H9 (cell line): ENCODE measurements at regions not wholly inside any gene's neighbourhood (a gene's known extent, or its start where the extent isn't known, plus 50 kb on each side); places are given as distances from the start of the nearest gene placed in this dataset.

ENCODE experiments used
- DNase-seq: peaks from one replicate; pipeline ENCODE4 v3.0.0-alpha.2; 2017
- H2AFZ ChIP-seq: one replicate; pipeline ENCODE4 v1.6.1; 2013; ENCODE audit warnings: mild to moderate bottlenecking, low read length, control low read depth, moderate library complexity
- H2AK5ac ChIP-seq: 2 replicates; pipeline ENCODE4 v1.6.1; 2013; ENCODE audit warnings: low read length, control low read depth, mixed read lengths; ENCODE audit not compliant: insufficient read length
- H2BK120ac ChIP-seq: one replicate; pipeline ENCODE4 v1.6.1; 2013; ENCODE audit warnings: low read depth, mild to moderate bottlenecking, low read length, control low read depth, inconsistent platforms; ENCODE audit not compliant: poor library complexity, severe bottlenecking
- H2BK12ac ChIP-seq: 2 replicates; pipeline ENCODE4 v1.6.1; 2013; ENCODE audit warnings: low read length, control low read depth, mixed read lengths, low read depth; ENCODE audit not compliant: insufficient read length
- H2BK15ac ChIP-seq: 2 replicates; pipeline ENCODE4 v1.6.1; 2013; ENCODE audit warnings: low read depth, low read length, control low read depth
- H2BK20ac ChIP-seq: one replicate; pipeline ENCODE4 v1.6.1; 2013; ENCODE audit warnings: low read depth, mild to moderate bottlenecking, low read length, control low read depth, inconsistent platforms; ENCODE audit not compliant: poor library complexity, severe bottlenecking
- H2BK5ac ChIP-seq: 2 replicates; pipeline ENCODE4 v1.6.1; 2013; ENCODE audit warnings: low read length, control low read depth, mixed read lengths; ENCODE audit not compliant: insufficient read length
- H3K14ac ChIP-seq: 2 replicates; pipeline ENCODE4 v1.6.1; 2013; ENCODE audit warnings: low read length, control low read depth; ENCODE audit not compliant: insufficient read depth
- H3K18ac ChIP-seq: 2 replicates; pipeline ENCODE4 v1.6.1; 2013; ENCODE audit warnings: low read depth, mild to moderate bottlenecking, mixed read lengths, low read length, control low read depth; ENCODE audit not compliant: insufficient read length
- H3K23ac ChIP-seq: 2 replicates; pipeline ENCODE4 v1.6.1; 2013; ENCODE audit warnings: low read length, control low read depth, mixed read lengths, low read depth; ENCODE audit not compliant: insufficient read length
- H3K23me2 ChIP-seq: 2 replicates; pipeline ENCODE4 v1.6.1; 2013; ENCODE audit warnings: low read depth, mild to moderate bottlenecking, mixed read lengths, low read length, control low read depth; ENCODE audit not compliant: insufficient read length, poor library complexity, severe bottlenecking
- H3K27ac ChIP-seq: 2 replicates; pipeline ENCODE4 v1.5.1; 2013; ENCODE audit warnings: low read length, control low read depth, mixed read lengths, low read depth; ENCODE audit not compliant: insufficient read length
- H3K27me3 ChIP-seq: 2 replicates; pipeline ENCODE4 v1.6.1; 2013; ENCODE audit warnings: low read length, control low read depth, inconsistent platforms; ENCODE audit not compliant: insufficient read depth
- H3K4ac ChIP-seq: 2 replicates; pipeline ENCODE4 v1.6.1; 2013; ENCODE audit warnings: low read depth, mild to moderate bottlenecking, control low read depth, inconsistent platforms, low read length, moderate library complexity
- H3K4me1 ChIP-seq: 2 replicates; pipeline ENCODE4 v1.6.1; 2013; ENCODE audit warnings: low read length, control low read depth, inconsistent platforms; ENCODE audit not compliant: insufficient read depth
- H3K4me2 ChIP-seq: 2 replicates; pipeline ENCODE4 v1.6.1; 2013; ENCODE audit warnings: low read length, control low read depth, mixed read lengths; ENCODE audit not compliant: insufficient read length, insufficient read depth
- H3K56ac ChIP-seq: 2 replicates; pipeline ENCODE4 v1.6.1; 2013; ENCODE audit warnings: low read depth, mild to moderate bottlenecking, mixed read lengths, low read length, control low read depth; ENCODE audit not compliant: insufficient read length
- H3K79me1 ChIP-seq: 2 replicates; pipeline ENCODE4 v1.6.1; 2013; ENCODE audit warnings: low read depth, mild to moderate bottlenecking, moderate library complexity, low read length, control low read depth, inconsistent platforms; ENCODE audit not compliant: insufficient read depth, poor library complexity, severe bottlenecking
- H3K79me2 ChIP-seq: 2 replicates; pipeline ENCODE4 v1.6.1; 2013; ENCODE audit warnings: low read length, control low read depth, inconsistent platforms; ENCODE audit not compliant: insufficient read depth
- H3K9ac ChIP-seq: 2 replicates; pipeline ENCODE4 v1.6.1; 2013; ENCODE audit warnings: low read length, control low read depth, mixed read lengths; ENCODE audit not compliant: insufficient read length; ENCODE audit errors: extremely low read depth
- H3K9me3 ChIP-seq: one replicate; pipeline ENCODE4 v1.6.1; 2013; ENCODE audit warnings: low read depth, low read length, inconsistent platforms; ENCODE audit not compliant: control insufficient read depth
- H3T11ph ChIP-seq: one replicate; pipeline ENCODE4 v1.6.1; 2013; ENCODE audit warnings: mild to moderate bottlenecking, low read length, control low read depth, inconsistent platforms
- H4K20me1 ChIP-seq: one replicate; pipeline ENCODE4 v1.6.1; 2013; ENCODE audit not compliant: control insufficient read depth, insufficient read length, insufficient read depth
- H4K5ac ChIP-seq: 2 replicates; pipeline ENCODE4 v1.6.1; 2013; ENCODE audit warnings: low read depth, mild to moderate bottlenecking, mixed read lengths, low read length, control low read depth; ENCODE audit not compliant: insufficient read length
- H4K8ac ChIP-seq: replicated peaks from 2 replicates; pipeline ENCODE4 v1.6.1; 2013; ENCODE audit warnings: low read length, control low read depth, mixed read lengths, low read depth; ENCODE audit not compliant: insufficient read length
- H4K91ac ChIP-seq: 2 replicates; pipeline ENCODE4 v1.6.1; 2013; ENCODE audit warnings: low read depth, mild to moderate bottlenecking, moderate library complexity, mixed read lengths, low read length, control low read depth; ENCODE audit not compliant: insufficient read length
- H3K27ac Mint-ChIP-seq, 3 experiments: 2 replicates in 2 of 3; 3 replicates in 1 of 3; pipeline ENCODE4 v1.8.0; 2020 to 2021; ENCODE audit warnings: mixed read lengths in 3 of 3, mild to moderate bottlenecking in 1 of 3, moderate library complexity in 1 of 3
- H3K27me3 Mint-ChIP-seq: 2 replicates; pipeline ENCODE4 v1.8.0; 2021; ENCODE audit warnings: low read depth, mild to moderate bottlenecking, moderate library complexity, mixed read lengths
- H3K36me3 Mint-ChIP-seq, 3 experiments: 2 replicates in 2 of 3; 3 replicates in 1 of 3; pipeline ENCODE4 v1.8.0; 2020 to 2021; ENCODE audit warnings: low read depth in 3 of 3, mixed read lengths in 3 of 3; ENCODE audit not compliant: insufficient read depth in 1 of 3
- H3K4me1 Mint-ChIP-seq, 2 experiments: 2 replicates each; pipeline ENCODE4 v1.8.0; 2020; ENCODE audit warnings: mixed read lengths in 2 of 2
- H3K4me3 Mint-ChIP-seq, 2 experiments: 2 replicates in 1 of 2; 3 replicates in 1 of 2; pipeline ENCODE4 v1.8.0; 2020 to 2021; ENCODE audit warnings: mild to moderate bottlenecking in 2 of 2, mixed read lengths in 2 of 2, moderate library complexity in 1 of 2
- H3K9me3 Mint-ChIP-seq, 2 experiments: 2 replicates in 1 of 2; 3 replicates in 1 of 2; pipeline ENCODE4 v1.8.0; 2020; ENCODE audit warnings: mild to moderate bottlenecking in 2 of 2, mixed read lengths in 2 of 2, moderate library complexity in 1 of 2
- WGBS: extraction: QIAGEN DNeasy Blood & Tissue Kit; methylation state at CpG from one replicate; pipeline ENCODE4 v1.1.7; 2013; ENCODE audit warnings: missing lambda C conversion rate, low lambda C conversion rate, mixed read lengths; ENCODE audit not compliant: insufficient read length; ENCODE audit errors: extremely low coverage; 5-methylcytosine and 5-hydroxymethylcytosine counted together
- TF ChIP-seq, protein P1 (sequence below): fragments of 200-600 bp; sonication (generic); conservative IDR thresholded peaks from 3 replicates; pipeline ENCODE4 v1.8.0; 2021; ENCODE audit warnings: antibody characterized with exemption, mild to moderate bottlenecking

DNA sequence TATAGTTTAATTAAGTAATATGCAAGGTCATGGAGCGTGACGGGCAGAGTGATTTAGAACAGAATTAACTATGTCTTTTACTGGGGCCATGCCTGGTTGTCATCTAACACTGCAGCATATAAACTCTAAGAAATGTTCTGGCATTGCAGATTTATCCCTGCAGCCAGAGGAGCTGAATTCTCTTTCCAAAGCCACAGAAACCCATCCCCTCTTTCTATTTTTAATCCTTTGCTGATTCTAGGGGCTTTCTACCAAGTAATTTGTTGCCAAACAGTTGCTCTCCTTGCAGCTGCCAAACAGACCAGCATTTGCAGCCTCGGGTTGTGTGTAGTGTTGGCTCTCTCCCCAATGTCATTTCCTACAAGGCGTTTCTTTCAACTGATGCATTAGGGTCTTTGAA is 243.2 kb upstream of the MON1B start:
- Histone ChIP-seq H2BK12ac (no peak overlapping the region), H3K79me1 (no peaks in the 10 kb centered on the region), H3K9me3 (no peaks in the 10 kb centered on the region), H4K20me1 (no peaks in the 10 kb centered on the region), H3K18ac (no peak overlapping the region), H3K79me2 (no peaks in the 10 kb centered on the region), H3K9ac (no peak overlapping the region), H2BK120ac (no peak overlapping the region), H3T11ph (no peak overlapping the region), H3K4me2 (no peak overlapping the region), H2BK15ac (no peak overlapping the region), H3K27ac (no peak overlapping the region), H3K23me2 (no peaks in the 10 kb centered on the region), H3K23ac (no peak overlapping the region), H4K91ac (no peak overlapping the region), H3K4me1 (no peaks in the 10 kb centered on the region), H3K14ac (no peak overlapping the region), H2BK5ac (no peak overlapping the region), H2BK20ac (no peak overlapping the region), H3K56ac (no peak overlapping the region), H2AK5ac (no peak overlapping the region), H4K5ac (no peak overlapping the region), H2AFZ (no peak overlapping the region), H3K4ac (no peak overlapping the region), H4K8ac (no peak overlapping the region), H3K27me3 (no peaks in the 10 kb centered on the region)
- Mint-ChIP-seq H3K27me3 (no peaks in the 10 kb centered on the region), H3K4me3 (no peak overlapping the region), H3K9me3 (peaks cover 0 to 2% of the 10 kb centered on the region in 2 experiments; a peak in 3 of 5 replicates), H3K27ac (no peak overlapping the region), H3K4me1 (peaks cover 5 to 7% of the 10 kb centered on the region in 2 experiments; a peak in 2 of 4 replicates), H3K36me3 (peaks cover 0 to 8% (median 0%) of the 10 kb centered on the region in 3 experiments; a peak in 1 of 7 replicates)
- no peak for DNase-seq
- no CpG with 5 or more reads among the region's 4 CpGs for WGBS
- TF ChIP-seq, protein P1, sequence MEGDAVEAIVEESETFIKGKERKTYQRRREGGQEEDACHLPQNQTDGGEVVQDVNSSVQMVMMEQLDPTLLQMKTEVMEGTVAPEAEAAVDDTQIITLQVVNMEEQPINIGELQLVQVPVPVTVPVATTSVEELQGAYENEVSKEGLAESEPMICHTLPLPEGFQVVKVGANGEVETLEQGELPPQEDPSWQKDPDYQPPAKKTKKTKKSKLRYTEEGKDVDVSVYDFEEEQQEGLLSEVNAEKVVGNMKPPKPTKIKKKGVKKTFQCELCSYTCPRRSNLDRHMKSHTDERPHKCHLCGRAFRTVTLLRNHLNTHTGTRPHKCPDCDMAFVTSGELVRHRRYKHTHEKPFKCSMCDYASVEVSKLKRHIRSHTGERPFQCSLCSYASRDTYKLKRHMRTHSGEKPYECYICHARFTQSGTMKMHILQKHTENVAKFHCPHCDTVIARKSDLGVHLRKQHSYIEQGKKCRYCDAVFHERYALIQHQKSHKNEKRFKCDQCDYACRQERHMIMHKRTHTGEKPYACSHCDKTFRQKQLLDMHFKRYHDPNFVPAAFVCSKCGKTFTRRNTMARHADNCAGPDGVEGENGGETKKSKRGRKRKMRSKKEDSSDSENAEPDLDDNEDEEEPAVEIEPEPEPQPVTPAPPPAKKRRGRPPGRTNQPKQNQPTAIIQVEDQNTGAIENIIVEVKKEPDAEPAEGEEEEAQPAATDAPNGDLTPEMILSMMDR: no peak
